ENCODE measurements at regions not wholly inside any gene's neighbourhood (a gene's known extent, or its start where the extent isn't known, plus 50 kb on each side); places are given as distances from the start of the nearest gene placed in this dataset.

DNA sequence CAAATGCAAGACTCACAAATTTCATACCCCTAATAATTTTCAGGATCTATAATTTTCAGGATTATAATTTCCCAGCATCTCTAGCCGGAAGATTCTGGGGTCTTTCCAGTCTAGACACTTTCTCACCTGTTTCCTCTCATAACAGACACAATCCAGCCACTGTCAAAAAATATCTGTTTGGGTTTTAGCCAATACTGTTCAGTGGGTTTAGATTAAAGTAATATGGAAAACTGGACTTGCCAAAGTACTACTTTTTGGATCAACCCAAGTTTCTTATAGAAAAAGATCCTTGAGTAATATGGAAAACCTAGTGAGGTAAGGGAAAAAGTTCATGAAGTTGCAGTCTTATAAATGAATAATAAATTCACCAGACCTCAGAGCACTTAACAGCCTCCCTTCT is 62.1 kb upstream of the NEBL start:
- TF ChIP-seq, protein P1, sequence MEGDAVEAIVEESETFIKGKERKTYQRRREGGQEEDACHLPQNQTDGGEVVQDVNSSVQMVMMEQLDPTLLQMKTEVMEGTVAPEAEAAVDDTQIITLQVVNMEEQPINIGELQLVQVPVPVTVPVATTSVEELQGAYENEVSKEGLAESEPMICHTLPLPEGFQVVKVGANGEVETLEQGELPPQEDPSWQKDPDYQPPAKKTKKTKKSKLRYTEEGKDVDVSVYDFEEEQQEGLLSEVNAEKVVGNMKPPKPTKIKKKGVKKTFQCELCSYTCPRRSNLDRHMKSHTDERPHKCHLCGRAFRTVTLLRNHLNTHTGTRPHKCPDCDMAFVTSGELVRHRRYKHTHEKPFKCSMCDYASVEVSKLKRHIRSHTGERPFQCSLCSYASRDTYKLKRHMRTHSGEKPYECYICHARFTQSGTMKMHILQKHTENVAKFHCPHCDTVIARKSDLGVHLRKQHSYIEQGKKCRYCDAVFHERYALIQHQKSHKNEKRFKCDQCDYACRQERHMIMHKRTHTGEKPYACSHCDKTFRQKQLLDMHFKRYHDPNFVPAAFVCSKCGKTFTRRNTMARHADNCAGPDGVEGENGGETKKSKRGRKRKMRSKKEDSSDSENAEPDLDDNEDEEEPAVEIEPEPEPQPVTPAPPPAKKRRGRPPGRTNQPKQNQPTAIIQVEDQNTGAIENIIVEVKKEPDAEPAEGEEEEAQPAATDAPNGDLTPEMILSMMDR (IDR thresholded peaks at IDR 0.05) = no peak
- TF ChIP-seq POLR2A (IDR thresholded peaks at IDR 0.05) = no peak
